ENCODE measurements at regions not wholly inside any gene's neighbourhood (a gene's known extent, or its start where the extent isn't known, plus 50 kb on each side); places are given as distances from the start of the nearest gene placed in this dataset.

- TF ChIP-seq, protein P1, sequence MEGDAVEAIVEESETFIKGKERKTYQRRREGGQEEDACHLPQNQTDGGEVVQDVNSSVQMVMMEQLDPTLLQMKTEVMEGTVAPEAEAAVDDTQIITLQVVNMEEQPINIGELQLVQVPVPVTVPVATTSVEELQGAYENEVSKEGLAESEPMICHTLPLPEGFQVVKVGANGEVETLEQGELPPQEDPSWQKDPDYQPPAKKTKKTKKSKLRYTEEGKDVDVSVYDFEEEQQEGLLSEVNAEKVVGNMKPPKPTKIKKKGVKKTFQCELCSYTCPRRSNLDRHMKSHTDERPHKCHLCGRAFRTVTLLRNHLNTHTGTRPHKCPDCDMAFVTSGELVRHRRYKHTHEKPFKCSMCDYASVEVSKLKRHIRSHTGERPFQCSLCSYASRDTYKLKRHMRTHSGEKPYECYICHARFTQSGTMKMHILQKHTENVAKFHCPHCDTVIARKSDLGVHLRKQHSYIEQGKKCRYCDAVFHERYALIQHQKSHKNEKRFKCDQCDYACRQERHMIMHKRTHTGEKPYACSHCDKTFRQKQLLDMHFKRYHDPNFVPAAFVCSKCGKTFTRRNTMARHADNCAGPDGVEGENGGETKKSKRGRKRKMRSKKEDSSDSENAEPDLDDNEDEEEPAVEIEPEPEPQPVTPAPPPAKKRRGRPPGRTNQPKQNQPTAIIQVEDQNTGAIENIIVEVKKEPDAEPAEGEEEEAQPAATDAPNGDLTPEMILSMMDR (IDR thresholded peaks at IDR 0.05), result no peak
- TF ChIP-seq POLR2A (IDR thresholded peaks at IDR 0.05), result no peak
These were observed 149.4 kb upstream of the TUSC1 start for GRCh38 chr9:25827626-25828025.
